Stimulated activated naive B cell treated with anti-CD40 and anti-IgM and Interleukin-4, amounts not matched to agents 10 μg/mL and 1 μg/mL and 100 μg/mL, for 72 hours (primary cell): ENCODE measurements at regions not wholly inside any gene's neighbourhood (a gene's known extent, or its start where the extent isn't known, plus 50 kb on each side); places are given as distances from the start of the nearest gene placed in this dataset.
"Not testable (repeated sequence)": the region's sequence is repeated elsewhere in the genome, so short reads cannot be mapped to it uniquely, and the experiment has no call there.

ENCODE experiments used
- ATAC-seq, 2 donors: fragments of 150-1000 bp; cut with Tn5 transposase; replicated peaks; 2 replicates each; pipeline ENCODE4 v1.10.0; 2021; ENCODE audit warnings: moderate library complexity in 1 of 2
- DNase-seq: peaks from one replicate; pipeline ENCODE4 v3.0.0; 2021
- H3K27ac Mint-ChIP-seq: one replicate; pipeline ENCODE4 v1.8.0; 2022; ENCODE audit warnings: mild to moderate bottlenecking, mixed read lengths
- H3K27me3 Mint-ChIP-seq, 2 donors: one replicate each; pipeline ENCODE4 v1.8.0; 2022; ENCODE audit warnings: mixed read lengths in 2 of 2
- H3K36me3 Mint-ChIP-seq, 2 donors: one replicate each; pipeline ENCODE4 v1.8.0; 2022; ENCODE audit warnings: mixed read lengths in 2 of 2, mild to moderate bottlenecking in 1 of 2
- H3K4me1 Mint-ChIP-seq, 2 donors: one replicate each; pipeline ENCODE4 v1.8.0; 2022; ENCODE audit warnings: mixed read lengths in 2 of 2, mild to moderate bottlenecking in 1 of 2
- H3K4me3 Mint-ChIP-seq, 2 donors: one replicate each; pipeline ENCODE4 v1.8.0; 2022; ENCODE audit warnings: mild to moderate bottlenecking in 2 of 2, mixed read lengths in 2 of 2, moderate library complexity in 1 of 2
- H3K9me3 Mint-ChIP-seq, 2 donors: one replicate each; pipeline ENCODE4 v1.8.0; 2022; ENCODE audit warnings: mixed read lengths in 2 of 2, mild to moderate bottlenecking in 1 of 2

DNA sequence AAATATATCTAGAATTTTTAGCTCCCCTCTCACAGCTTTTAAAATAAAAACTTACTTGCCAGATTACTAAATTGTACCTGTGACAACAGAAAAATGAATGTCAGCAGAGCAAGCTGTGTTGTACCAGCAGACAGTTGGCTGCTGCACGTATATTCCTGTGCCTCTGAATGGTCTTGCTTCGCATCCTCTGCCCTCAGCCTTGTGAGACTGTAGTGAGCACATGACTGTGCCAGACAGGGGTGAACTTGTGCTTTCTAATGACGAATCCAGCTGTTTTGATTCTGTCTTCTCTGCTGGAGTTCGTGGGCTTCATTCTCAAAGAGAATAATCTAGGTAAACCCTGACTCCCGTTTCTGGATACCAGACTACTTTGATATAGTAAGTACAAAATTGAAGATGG is 58.3 kb upstream of the FRMD6 start:
- Mint-ChIP-seq H3K27ac (no peak overlapping the region), H3K4me1 (no peaks in the 10 kb centered on the region), H3K27me3 (peaks cover 13 to 22% of the 10 kb centered on the region in 2 donors), H3K36me3 (no peaks in the 10 kb centered on the region), H3K9me3 (no peaks in the 10 kb centered on the region), H3K4me3 (no peak overlapping the region)
- ATAC-seq = no peak
- DNase-seq = no peak

DNA sequence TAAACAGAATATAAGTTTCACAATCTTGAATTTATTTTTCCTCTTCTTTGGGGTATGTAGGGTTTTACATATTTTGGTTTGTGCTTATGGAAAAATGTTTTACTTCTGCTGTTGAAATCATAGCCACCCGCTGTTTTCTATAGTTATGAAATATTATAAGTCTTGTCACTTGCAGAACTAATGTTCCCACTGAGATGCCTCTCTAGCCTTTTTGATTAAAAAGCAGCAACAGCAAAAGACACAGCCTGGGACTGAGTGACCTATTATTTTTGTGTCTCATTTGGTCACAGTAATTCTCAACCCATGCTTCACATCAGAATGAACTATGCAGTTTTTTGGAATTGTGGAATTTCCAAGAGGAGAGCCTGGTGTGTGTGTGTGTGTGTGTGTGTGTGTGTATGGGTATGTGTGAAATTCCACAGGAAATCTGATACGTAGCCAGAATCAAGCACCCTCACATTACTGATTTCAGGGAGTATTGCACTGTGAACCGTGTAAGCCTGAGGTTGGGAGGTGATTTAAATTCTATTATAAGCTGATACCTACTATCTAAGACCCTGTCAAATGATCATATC is 55.7 kb upstream of the FRMD6 start:
- Mint-ChIP-seq H3K9me3 (no peaks in the 10 kb centered on the region), H3K27ac (no peak overlapping the region), H3K4me3 (no peak overlapping the region), H3K27me3 (peaks cover 1 to 18% of the 10 kb centered on the region in 2 donors), H3K4me1 (no peaks in the 10 kb centered on the region), H3K36me3 (no peaks in the 10 kb centered on the region)
- ATAC-seq (no peak), DNase-seq (no peak)

DNA sequence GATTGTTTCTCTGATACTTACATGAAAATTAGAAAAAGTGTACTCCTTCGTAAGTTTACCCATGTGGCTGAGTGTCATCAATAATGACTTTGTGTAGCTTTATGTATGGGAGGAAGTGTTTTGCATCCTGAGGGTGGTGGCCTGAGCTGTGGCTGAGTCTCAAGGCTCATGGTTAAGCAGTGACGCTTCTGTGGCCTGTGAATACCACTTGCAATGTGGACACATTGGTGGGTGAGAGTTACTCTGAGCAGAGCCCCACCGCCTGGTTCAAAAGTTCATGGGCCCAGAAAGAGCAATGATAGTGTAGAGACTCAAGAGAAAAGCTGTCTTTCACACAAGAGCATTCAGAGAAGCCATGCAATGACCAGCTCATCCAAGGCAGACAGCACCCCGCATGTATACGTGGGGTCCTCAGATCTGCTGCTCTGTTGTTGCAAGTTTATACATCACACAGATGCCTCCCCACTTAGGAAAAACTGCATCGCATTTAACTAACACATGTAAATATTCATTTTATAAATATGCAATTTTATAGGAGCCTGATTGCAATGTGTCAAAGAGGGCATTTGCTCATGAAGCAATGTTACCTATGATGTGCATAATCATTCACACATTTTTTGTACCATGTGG is 55.1 kb upstream of the FRMD6 start:
- ATAC-seq (no peak), DNase-seq (no peak)
- Mint-ChIP-seq H3K27me3 (peaks cover 0 to 17% of the 10 kb centered on the region in 2 donors), H3K9me3 (no peaks in the 10 kb centered on the region), H3K4me3 (no peak overlapping the region), H3K4me1 (no peaks in the 10 kb centered on the region), H3K27ac (no peak overlapping the region), H3K36me3 (no peaks in the 10 kb centered on the region)

DNA sequence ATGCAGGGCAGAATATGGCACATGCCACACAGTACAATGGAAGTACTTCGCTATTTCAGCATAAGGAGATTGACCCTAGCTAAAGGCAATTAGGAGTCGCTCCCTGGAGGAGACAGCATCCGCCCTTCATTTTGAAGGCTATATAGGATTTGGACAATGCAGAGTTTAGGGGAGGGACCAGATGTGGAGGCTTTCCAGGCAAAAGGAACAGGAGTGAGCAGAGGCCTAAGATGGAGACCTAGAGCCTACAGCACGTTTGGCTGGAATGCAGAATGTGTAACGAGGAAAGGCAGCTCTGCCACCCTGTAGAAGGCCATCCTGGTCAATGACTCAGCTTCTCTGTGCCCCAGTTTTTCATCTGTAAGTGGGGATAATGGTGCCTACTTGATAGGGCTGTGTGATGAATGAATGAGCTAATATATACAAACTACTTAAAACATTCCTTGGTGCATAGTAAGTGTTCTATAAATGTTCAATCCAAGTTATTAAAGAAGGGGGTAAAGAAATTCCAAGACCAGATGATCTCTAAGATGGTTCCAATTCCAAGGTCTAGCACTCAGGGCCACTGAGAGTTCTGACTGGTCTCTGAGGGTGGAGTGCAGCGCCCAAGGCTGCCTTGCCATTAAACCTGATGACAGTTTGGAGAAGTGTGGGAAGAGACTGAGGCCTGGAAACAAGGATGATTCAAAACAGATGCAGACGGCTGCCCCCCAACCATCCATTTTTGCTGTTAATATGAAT is 54.3 kb upstream of the FRMD6 start:
- Mint-ChIP-seq H3K27ac (no peak overlapping the region), H3K36me3 (no peaks in the 10 kb centered on the region), H3K9me3 (no peaks in the 10 kb centered on the region), H3K4me3 (no peak overlapping the region), H3K27me3 (peaks cover 5 to 17% of the 10 kb centered on the region in 2 donors), H3K4me1 (no peaks in the 10 kb centered on the region)
- no peak for ATAC-seq
- no peak for DNase-seq

DNA sequence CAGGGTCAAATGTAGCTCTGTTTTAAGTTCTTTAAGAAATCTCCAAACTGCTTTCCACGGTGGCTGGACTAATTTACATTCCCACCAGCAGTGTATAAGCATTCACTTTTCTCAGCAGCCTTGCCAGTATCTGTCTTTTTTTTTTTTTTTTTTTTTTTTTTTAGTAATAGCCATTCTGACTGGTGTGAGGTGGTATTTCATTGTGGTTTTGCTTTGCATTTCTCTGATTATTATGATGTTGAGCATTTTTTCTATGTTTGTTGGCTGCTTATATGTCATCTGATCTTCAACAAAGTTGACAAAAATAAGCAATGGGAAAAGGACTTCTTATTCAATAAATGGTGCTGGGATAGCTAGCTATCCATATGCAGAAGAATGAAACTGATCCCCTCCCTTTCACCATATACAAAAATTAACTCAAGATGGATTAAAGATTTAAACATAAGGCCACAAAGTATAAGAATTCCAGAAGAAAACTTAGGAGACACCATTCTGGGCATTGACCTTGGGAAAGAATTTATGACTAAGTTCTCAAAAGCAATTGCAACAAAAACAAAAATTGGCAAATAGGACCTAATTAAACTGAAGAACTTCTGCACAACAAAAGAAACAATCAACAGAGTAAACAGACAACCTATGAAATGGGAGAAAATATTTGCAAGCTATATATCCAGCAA is 52.6 kb upstream of the FRMD6 start:
- not testable (repeated sequence) for ATAC-seq, H3K4me3 Mint-ChIP-seq, H3K27ac Mint-ChIP-seq, H3K36me3 Mint-ChIP-seq, H3K4me1 Mint-ChIP-seq, DNase-seq, H3K9me3 Mint-ChIP-seq
- peaks cover 10 to 23% of the 10 kb centered on the region in 2 donors for H3K27me3 Mint-ChIP-seq

DNA sequence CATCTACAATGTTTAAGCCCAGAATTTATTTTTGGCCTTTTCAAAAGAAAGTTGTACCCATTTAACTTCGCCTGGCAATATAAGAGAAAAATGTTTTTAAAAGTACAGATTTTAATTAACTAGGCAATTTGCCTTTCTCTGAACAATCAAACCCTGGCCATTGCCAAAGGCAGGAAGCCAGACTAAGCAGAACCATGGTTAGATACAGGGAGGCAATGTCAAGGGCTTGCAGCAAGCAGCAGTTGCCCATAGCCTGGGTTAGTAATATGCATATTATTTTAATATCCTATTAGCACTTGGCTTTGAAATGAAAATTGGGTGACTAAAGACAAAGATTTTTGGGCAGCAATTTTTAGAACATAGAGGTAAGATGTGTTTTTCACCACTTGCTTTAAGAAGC is 51.1 kb upstream of the FRMD6 start:
- no peaks in the 10 kb centered on the region for H3K9me3 Mint-ChIP-seq
- ATAC-seq (no peak), DNase-seq (no peak)
- no peak overlapping the region for H3K27ac Mint-ChIP-seq
- no peak overlapping the region for H3K4me3 Mint-ChIP-seq
- no peaks in the 10 kb centered on the region for H3K4me1 Mint-ChIP-seq
- H3K27me3 Mint-ChIP-seq = peaks cover 10 to 29% of the 10 kb centered on the region in 2 donors
- no peaks in the 10 kb centered on the region for H3K36me3 Mint-ChIP-seq
